Gastrocnemius medialis (tissue), 4 donors: ENCODE measurements at regions not wholly inside any gene's neighbourhood (a gene's known extent, or its start where the extent isn't known, plus 50 kb on each side); places are given as distances from the start of the nearest gene placed in this dataset.

Experiments
- CTCF ChIP-seq, 5 experiments: fragments of 450-650 bp in 3 of 5; fragments of 200-600 bp in 2 of 5; sonication (generic) in 2 of 5; IDR thresholded peaks in 4 of 5; conservative IDR thresholded peaks in 1 of 5; 1 replicate in 4 of 5; 2 replicates in 1 of 5; pipeline ENCODE4 v1.5.1; 2016 to 2019; ENCODE audit warnings: antibody characterized with exemption in 5 of 5, mild to moderate bottlenecking in 3 of 5, moderate library complexity in 3 of 5
- POLR2A ChIP-seq, 2 donors: fragments of 450-650 bp; IDR thresholded peaks; one replicate each; pipeline ENCODE4 v1.6.1; 2017; ENCODE audit warnings: antibody characterized with exemption in 2 of 2, mild to moderate bottlenecking in 2 of 2, moderate library complexity in 2 of 2

GRCh38 chr17:5866978-5867377, 203.2 kb upstream of the WSCD1 start:
- TF ChIP-seq POLR2A (IDR thresholded peaks at IDR 0.05) (no peak), CTCF (IDR thresholded peaks at IDR 0.05 in 4 of 5, conservative IDR thresholded peaks at IDR 0.05 in 1 of 5) (no peak)
